ENCODE measurements at regions not wholly inside any gene's neighbourhood (a gene's known extent, or its start where the extent isn't known, plus 50 kb on each side); places are given as distances from the start of the nearest gene placed in this dataset.

DNA sequence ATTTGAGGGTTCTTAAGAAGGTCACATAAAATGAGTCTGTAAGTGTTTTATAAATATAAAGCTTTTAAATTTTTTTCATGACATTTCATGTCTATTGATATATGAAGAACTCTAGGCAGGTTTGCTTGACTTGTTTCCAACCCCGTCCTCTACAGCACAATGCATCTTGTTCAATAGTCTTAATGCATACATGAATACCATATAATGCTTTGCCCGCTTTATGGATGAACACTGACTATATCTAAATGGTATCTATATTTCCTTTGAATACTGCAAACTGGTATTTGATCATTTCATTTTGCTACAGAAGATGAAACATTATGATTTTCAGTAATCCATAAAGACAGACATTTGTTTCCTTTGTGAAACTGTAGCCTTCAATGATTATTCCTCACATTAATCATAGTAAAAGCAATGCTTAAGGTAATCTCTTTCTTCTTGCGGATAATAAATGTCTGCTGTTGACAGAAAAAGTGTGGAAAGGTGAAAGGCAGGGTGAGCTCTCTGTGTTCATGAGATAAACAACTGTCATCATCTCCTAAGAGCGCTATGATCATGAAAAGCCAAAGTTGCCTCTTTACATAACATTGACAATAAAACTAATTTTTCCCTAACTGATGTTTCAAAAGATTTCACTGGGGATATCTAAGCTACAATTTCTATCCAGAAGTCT is 645.1 kb downstream of the CDH8 start (continued):
- TF ChIP-seq ZBTB40 (IDR thresholded peaks at IDR 0.05; ENCODE audit: borderline replicate concordance) = no peak
- TF ChIP-seq ZNF274 (IDR thresholded peaks at IDR 0.05; ENCODE audit: insufficient read depth, insufficient read length) = no peak
- TF ChIP-seq RAD21 (IDR thresholded peaks at IDR 0.05; ENCODE audit: insufficient read depth, low read depth, low read length) = no peak
- no peak for TF ChIP-seq FOS (IDR thresholded peaks at IDR 0.05; ENCODE audit: borderline replicate concordance, extremely low read depth, insufficient read length)
- TF ChIP-seq, protein P1, sequence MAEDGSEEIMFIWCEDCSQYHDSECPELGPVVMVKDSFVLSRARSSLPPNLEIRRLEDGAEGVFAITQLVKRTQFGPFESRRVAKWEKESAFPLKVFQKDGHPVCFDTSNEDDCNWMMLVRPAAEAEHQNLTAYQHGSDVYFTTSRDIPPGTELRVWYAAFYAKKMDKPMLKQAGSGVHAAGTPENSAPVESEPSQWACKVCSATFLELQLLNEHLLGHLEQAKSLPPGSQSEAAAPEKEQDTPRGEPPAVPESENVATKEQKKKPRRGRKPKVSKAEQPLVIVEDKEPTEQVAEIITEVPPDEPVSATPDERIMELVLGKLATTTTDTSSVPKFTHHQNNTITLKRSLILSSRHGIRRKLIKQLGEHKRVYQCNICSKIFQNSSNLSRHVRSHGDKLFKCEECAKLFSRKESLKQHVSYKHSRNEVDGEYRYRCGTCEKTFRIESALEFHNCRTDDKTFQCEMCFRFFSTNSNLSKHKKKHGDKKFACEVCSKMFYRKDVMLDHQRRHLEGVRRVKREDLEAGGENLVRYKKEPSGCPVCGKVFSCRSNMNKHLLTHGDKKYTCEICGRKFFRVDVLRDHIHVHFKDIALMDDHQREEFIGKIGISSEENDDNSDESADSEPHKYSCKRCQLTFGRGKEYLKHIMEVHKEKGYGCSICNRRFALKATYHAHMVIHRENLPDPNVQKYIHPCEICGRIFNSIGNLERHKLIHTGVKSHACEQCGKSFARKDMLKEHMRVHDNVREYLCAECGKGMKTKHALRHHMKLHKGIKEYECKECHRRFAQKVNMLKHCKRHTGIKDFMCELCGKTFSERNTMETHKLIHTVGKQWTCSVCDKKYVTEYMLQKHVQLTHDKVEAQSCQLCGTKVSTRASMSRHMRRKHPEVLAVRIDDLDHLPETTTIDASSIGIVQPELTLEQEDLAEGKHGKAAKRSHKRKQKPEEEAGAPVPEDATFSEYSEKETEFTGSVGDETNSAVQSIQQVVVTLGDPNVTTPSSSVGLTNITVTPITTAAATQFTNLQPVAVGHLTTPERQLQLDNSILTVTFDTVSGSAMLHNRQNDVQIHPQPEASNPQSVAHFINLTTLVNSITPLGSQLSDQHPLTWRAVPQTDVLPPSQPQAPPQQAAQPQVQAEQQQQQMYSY (CRISPR knock-in tag; IDR thresholded peaks at IDR 0.05) = no peak
- TF ChIP-seq RBBP5 (conservative IDR thresholded peaks at IDR 0.05) = no peak
- no peak for TF ChIP-seq MYC (IDR thresholded peaks at IDR 0.05; ENCODE audit: insufficient read depth, insufficient read length, insufficient replicate concordance, low read length, severe bottlenecking)
- TF ChIP-seq NFXL1 (IDR thresholded peaks at IDR 0.05; ENCODE audit: borderline replicate concordance) = no peak
- no peak for TF ChIP-seq CREM (IDR thresholded peaks at IDR 0.05; ENCODE audit: low read depth)
- no peak for TF ChIP-seq STAT3 (IDR thresholded peaks at IDR 0.05; ENCODE audit: low read depth, low read length)
